ENCODE measurements at regions not wholly inside any gene's neighbourhood (a gene's known extent, or its start where the extent isn't known, plus 50 kb on each side); places are given as distances from the start of the nearest gene placed in this dataset.
"Not testable (repeated sequence)": the region's sequence is repeated elsewhere in the genome, so short reads cannot be mapped to it uniquely, and the experiment has no call there.

DNA sequence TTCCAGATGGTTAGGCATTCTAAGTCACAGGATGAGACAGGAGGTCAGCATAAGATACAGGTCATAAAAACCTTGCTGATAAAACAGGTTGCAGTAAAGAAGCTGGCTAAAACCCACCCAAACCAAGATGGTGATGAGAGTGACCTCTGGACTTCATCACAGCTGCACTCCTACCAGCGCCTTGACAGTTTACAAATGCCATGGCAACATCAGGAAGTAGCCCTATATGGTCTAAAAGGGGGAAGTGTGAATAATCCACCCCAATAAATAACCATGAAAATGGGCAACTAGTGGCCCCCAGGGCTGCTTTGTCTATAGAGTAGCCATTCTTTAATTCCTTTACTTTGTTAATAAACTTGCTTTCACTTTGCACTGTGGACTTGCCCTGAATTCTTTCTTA is 1448.4 kb downstream of the KCNT2 start:
- DNase-seq = not testable (repeated sequence)

- no peak for DNase-seq
These were observed 1450.1 kb downstream of the KCNT2 start for GRCh38 chr1:195158091-195158490.

DNA sequence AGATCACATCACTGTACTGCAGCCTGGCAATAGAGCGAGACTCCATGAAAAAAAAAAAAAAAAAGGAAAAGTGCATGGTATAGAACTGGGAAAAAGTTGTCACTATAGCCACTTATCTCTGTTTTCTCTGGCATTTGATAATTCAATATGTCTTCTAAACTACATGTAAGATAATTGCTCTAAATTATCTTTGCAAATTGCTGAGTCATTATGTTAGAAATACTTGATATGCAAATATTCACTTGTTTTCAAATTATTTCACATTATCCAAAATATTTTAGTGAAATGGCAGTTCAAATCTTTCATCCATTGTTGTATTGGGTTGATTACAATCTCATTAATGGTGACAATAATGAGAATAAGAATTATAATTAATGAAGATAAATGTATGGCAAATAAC is 1455.1 kb downstream of the KCNT2 start:
- no peak for DNase-seq

DNA sequence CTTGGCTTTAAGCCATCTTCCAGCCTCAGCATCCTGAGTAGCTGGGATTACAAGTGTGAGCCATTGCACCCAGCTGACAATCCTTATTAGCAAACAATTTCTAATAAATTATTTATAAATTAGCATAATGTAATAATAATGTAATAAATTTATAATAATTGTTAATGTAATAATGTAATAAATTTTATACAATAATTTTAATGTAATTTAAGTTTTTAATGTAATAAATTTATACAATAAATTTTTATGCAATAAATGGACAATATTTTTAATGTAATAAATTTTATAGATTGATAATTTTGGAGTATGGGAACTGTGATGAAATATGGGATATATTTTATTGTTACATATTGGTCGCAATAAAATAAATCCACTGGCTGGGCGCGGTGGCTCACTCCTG is 1457.5 kb downstream of the KCNT2 start:
- no peak for DNase-seq

DNA sequence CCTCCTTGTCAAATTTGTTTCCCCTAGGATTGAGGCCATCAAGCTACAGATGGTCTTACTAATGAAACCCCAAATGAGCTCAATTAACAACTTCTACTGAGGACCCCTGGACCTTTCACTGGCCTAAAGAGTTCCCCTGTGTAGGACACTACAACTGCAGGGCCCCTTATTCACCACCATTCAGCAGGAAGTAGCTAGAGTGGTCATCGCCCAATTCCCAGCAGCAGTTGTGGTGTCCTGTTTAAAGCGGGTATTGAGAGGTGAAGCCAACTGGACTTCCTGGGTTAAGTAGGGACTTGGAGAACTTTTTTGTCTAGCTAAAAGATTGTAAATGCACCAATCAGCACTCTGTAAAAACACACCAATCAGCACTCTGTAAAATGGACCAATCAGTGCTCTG is 1466.9 kb downstream of the KCNT2 start:
- DNase-seq = no peak

- no peak for DNase-seq
These were observed 1477.6 kb downstream of the KCNT2 start for GRCh38 chr1:195130598-195130997.

DNA sequence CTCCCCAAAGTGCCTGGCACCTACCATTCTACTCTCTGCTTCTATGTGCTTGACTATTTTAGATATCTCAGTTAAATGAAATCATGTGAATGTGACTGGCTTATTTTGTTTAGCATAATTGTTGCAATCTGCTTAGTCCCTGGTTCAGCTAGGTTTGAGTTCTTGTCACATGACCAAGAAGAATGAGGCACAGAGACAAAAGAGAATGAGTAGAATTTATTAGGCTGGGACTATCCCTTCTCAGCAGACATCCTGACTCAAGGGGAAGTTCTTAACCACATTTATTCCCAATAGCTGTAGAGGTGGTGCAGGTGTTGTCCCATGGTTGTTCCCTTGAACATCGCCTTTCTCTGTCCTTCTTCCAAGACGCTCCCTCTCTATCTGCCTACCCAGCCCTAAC is 1485.7 kb downstream of the KCNT2 start:
- DNase-seq = no peak

- DNase-seq = no peak
These were observed 1494.8 kb downstream of the KCNT2 start for GRCh38 chr1:195113471-195113870.

GRCh38 chr1:195105773-195106172 is 1502.5 kb downstream of the KCNT2 start:
- no peak for DNase-seq

- no peak for DNase-seq
These were observed 1503.0 kb downstream of the KCNT2 start for GRCh38 chr1:195105281-195105680.

GRCh38 chr1:195097316-195097715 is 1510.9 kb downstream of the KCNT2 start:
- DNase-seq = no peak

- no peak for DNase-seq
These were observed 1512.2 kb downstream of the KCNT2 start for GRCh38 chr1:195096051-195096521.

GRCh38 chr1:195085196-195085595 is 1523.0 kb downstream of the KCNT2 start:
- DNase-seq = no peak

GRCh38 chr1:195082183-195082582 is 1526.1 kb downstream of the KCNT2 start:
- DNase-seq = no peak

- DNase-seq = no peak
These were observed 1531.6 kb downstream of the KCNT2 start for GRCh38 chr1:195076682-195077081.

DNA sequence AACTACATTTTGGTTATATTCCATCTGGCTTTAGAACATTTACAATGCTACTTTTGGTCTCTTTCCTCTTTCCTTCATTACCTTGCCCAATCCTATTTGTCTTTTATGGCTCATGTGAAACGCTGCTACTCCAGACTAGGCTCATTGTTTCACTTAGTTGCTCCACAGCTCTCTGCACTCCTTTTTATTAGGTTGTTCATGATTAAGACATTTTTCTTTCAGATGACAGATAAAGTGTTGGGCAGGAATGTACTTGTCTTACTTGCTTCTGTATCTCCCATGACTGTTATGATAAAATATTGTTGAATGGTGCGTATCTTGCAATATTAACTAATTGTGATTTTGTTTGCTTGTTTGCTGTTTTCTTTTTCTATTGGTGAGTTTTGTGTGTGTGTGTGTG is 1532.3 kb downstream of the KCNT2 start:
- no peak for DNase-seq

DNA sequence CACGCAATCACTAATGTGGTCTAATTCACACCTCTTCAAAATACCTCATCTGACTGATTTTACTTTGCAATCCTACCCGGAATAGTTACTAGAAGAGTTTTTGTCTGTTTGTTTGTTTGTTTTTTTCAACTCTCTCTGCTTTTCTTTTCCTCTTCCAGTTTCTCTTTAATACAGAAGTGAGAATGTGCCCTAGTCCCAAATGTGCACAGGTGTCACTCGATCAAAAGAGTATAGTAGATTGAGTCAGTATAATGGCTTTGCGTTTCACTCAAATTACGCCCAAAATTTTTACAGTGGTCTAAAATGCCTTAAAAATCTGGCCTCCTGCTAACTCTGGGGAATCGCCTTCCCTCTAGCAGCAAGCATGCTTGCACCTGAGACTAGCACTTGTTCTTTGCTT is 1536.8 kb downstream of the KCNT2 start:
- DNase-seq = no peak

DNA sequence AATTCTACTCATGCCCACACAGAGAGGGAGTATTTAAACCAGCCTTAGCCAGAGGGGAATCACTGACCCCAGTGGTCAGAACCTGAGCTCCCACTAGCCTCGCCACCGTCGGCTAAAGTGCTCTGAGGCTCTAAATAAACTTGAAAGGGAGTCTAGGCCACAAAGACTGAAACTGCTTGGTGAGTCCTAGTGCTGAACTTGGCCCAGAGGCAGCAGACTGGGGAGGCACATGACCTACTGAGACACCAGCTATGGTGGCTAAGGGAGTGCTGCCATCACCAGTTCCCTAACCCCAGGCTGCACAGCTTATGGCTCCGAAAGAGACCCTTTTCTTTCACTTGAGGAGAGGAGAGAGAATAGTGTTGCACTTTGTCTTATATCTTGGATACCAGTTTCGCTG is 1542.8 kb downstream of the KCNT2 start:
- no peak for DNase-seq

DNA sequence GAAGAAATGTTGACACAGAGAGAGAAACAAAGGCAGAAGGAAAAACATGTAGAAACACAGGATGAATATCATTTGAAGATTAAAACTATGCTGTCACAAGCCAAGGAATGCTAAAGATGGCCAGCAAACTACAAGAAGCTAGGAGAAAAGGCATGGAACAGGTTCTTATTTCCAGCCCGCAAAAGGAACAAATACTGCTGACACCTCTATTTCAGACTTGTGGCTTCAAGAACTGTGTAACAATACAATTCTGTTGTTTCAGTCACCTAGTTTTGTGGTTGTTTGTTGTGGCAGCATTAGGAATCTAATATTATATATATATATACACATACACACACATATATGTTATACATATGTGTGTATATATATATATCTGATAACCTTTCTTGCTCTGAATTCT is 1543.9 kb downstream of the KCNT2 start:
- no peak for DNase-seq

DNA sequence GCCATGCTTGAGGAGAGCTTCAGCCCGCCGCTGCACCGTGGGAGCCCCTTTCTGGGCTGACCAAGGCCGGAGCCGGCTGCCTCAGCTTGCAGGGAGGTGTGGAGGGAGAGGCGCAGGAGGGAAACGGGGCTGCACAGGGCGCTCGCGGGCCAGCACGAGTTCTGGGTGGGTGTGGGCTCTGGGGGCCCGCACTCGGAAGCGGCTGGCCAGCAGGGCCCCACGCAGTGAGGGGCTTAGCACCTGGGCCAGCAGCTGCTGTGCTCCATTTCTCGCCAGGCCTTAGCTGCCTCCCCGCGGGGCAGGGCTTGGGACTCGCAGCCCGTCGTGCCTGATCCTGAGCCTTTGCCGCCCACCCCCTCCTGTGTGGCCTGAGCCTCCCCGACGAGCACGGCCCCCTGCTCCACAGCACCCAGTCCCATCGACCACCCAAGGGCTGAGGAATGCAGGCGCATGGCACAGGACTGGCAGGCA is 1554.0 kb downstream of the KCNT2 start:
- no peak for DNase-seq

GRCh38 chr1:195053478-195053877 is 1554.8 kb downstream of the KCNT2 start:
- DNase-seq = no peak

DNA sequence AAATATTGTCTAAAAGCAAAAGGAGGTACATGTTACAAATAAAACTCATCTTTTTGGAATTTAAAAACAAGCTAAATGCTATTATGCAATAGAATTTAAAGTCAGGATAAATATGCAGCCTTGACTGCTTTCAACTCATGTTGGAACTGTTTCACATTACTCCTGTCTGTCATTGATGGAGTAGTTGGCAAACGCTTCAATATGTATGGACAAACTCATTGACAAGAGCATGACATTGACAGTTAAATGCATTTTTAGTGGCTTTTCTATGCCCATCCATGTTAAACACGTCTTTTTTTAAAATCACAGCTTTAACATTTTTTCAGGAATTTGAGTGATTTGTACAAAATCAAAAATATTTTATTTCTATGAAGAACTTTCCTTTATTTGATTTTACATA is 1560.5 kb downstream of the KCNT2 start:
- no peak for DNase-seq

DNA sequence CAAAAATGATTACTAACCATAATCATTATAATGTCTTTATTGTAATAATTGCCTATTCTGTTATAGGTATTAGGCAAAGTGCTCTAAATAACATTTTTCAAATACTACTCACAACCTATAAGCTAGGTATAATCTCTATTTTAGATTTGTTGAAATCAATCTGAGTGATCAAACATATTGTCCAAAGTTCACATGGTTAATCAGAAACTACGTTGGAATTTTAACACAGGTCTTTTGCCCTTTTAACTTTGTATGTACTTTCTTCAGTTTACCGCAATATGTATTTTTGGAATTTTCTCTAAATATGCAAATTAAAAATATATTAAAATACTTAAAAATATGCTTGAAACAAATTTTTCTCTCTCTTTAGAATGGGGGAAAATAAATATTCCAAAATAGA is 1563.2 kb downstream of the KCNT2 start:
- no peak for DNase-seq

- no peak for DNase-seq
These were observed 1577.4 kb downstream of the KCNT2 start for GRCh38 chr1:195030793-195031192.

DNA sequence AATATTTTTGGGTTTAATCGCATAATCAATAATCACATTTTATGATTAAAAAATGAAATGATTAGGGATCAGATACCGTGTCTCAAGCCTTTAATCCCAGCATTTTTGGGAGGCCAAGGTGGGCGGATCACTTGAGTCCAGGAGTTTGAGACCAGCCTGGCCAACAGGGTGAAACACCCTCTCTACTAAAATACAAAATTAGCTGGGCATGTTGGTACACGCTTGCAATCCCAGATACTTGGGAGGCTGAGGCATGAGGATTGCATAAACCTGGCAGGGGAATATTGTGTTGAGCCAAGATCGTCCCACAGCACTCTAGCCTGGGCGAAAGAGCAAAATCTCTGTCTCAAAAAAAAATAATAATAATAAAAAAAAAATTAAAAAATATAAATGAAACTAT is 1581.4 kb downstream of the KCNT2 start:
- no peak for DNase-seq

DNA sequence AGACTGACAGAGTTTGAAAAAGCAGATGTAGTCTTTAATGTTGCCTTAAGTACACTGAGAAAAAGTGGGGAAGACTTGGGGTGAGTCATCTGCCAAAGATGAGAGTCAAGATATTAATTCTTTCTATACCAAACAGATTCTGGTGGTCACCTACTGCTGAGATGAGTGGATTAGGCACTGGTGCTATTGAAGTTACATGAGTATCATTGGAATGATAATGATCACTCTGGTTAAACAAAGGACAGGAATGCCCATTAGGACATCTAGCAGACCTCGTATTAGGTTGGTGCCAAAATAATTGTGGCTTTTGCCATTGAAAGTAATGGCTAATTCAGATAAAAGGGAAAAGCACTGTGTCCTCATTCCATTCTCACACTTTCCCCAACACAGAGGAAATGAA is 1588.9 kb downstream of the KCNT2 start:
- DNase-seq = no peak
